Cardiac fibroblast (primary cell): ENCODE measurements at regions not wholly inside any gene's neighbourhood (a gene's known extent, or its start where the extent isn't known, plus 50 kb on each side); places are given as distances from the start of the nearest gene placed in this dataset.

ENCODE experiments used
- DNase-seq, 2 donors: peaks; one replicate each; pipeline versions ENCODE4 v3.0.0 to v3.0.0-alpha.2; 2010; ENCODE audit warnings: low read depth in 2 of 2
- H3K4me3 ChIP-seq, 2 donors: replicated peaks in 1 of 2; 1 replicate in 1 of 2; 2 replicates in 1 of 2; pipeline ENCODE4 v1.5.1; 2011; ENCODE audit warnings: low read depth in 2 of 2, low read length in 2 of 2, mild to moderate bottlenecking in 2 of 2, moderate library complexity in 1 of 2
- CTCF ChIP-seq: IDR thresholded peaks from one replicate; pipeline ENCODE4 v1.5.1; 2011; ENCODE audit warnings: low read depth, mild to moderate bottlenecking, low read length, inconsistent platforms

- no peak for DNase-seq
- no peak overlapping the region for H3K4me3 ChIP-seq
- TF ChIP-seq CTCF = no peak
These were observed 92.8 kb downstream of the ETS2 start for GRCh38 chr21:38898422-38899096.

DNA sequence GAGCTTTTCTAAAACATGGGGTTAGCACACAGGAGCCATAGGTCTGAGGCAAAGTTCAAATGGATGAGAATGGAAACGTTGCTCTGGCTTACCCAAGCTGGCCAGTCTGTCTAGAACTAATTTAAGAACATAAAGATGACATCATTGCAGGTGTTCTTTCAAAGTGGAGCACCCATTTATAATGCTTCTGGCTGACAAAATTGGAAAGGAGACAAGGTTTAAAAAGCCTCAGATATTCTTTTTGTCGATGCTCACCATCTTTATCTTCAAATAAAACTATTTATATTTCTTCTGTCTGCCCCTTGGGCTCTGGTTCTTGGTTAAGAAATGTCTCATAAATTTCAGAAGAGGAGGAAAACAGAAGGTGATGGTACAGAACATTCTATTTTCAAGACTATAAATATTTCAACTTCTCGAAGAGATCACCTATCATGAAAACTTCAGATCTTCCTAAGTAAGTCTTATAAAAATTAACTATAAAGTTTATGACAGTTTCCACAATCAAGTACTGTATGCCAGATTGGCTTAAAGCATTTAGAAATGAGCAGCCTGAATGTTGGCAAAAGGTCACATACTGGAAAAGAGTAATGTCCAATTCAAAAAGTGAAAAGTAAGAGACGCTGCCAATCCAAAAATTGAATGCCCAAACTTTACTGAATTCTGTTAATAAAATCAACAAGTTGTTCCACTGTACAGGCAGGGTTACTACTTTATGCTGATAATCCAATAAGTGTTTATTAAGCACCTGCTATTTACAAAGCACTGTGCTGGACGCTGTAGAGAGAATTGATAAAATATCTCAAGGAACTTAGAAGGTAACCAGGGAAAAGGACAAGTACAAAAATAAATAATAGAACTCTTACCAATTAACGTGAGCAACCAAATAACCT is 92.0 kb downstream of the ETS2 start:
- TF ChIP-seq CTCF = no peak
- no peak for DNase-seq
- no peak overlapping the region for H3K4me3 ChIP-seq

- no peak for DNase-seq
- H3K4me3 ChIP-seq = no peak overlapping the region
- TF ChIP-seq CTCF = no peak
These were observed 89.2 kb downstream of the ETS2 start for GRCh38 chr21:38894899-38895298.

DNA sequence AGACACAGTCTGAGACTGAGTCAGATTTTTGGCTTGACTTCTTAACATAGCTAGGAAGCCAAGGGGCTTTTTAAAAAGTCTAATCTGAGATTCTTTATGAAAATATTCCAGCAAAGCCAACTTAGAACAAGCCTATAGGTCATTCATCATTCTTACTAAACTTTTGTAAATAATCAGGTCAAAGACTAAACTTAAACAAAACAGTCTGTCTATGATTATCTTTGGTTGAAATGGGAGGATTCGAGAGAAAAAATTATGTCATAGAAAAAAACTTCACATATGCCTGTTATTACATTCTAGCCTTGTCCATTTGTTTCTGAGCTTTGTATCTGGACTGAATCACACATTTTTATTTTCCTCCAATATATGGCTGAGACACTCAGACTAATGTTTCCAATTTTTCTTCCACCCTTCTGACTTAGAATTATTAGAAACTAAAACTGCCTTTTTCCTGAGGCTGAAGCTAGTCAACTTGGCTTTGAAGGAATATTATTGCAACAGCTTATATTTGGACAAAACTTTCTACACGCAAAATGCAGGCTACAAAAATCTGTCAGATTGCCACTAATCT is 83.3 kb downstream of the ETS2 start:
- no peak overlapping the region for H3K4me3 ChIP-seq
- DNase-seq = no peak
- TF ChIP-seq CTCF = no peak

DNA sequence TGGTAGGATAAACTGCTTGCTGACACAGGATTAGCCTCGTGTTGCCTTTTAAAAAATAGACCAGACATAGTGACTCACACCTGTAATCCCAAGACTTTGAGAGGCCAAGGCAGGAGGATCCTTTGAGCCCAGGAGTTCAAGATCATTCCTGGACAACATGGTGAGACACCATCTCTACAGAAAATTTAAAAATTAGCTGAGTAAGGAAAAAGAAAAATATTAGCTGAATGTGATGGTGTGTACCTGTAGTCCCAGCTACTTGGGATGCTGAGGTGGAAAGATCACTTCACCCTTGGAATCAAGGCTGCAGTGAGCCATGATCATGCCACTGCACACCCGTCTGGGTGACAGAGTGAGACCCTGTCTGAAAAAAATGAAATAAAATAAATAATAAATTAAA is 82.0 kb downstream of the ETS2 start:
- no peak for TF ChIP-seq CTCF
- no peak for DNase-seq
- H3K4me3 ChIP-seq = no peak overlapping the region

GRCh38 chr21:38887062-38887686 is 81.4 kb downstream of the ETS2 start:
- no peak for DNase-seq
- no peak overlapping the region for H3K4me3 ChIP-seq
- no peak for TF ChIP-seq CTCF
